ENCODE measurements at regions not wholly inside any gene's neighbourhood (a gene's known extent, or its start where the extent isn't known, plus 50 kb on each side); places are given as distances from the start of the nearest gene placed in this dataset.

DNA sequence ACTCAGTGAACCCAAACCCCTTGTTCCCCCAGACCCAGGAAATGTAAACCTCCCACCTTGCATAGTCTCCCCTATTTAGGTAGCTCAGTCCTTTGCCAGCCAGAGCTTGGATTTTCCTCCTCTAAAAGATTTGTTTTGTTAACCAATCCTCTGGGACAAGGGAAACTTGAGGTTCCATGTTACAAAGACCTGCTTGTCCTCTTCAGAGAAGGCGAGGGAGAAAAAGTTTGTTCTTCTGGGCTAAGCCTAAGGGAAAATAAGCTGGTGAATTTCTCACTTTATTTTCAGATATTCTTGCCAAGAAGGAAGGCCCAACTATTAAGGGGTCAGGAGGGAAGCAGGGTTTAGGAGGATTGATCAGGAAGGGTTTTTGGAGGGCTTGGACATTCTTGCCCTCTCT is 136.1 kb upstream of the PROK2 start:
- DNase-seq (ENCODE audit: low read depth) = no peak

GRCh38 chr3:71919572-71919971 is 134.6 kb upstream of the PROK2 start:
- DNase-seq (ENCODE audit: low read depth) = no peak

- DNase-seq (ENCODE audit: low read depth) = no peak
Observed at GRCh38 chr3:71917545-71917944, 132.6 kb upstream of the PROK2 start.

- DNase-seq (ENCODE audit: low read depth) = no peak
Observed at GRCh38 chr3:71916747-71917369, 131.9 kb upstream of the PROK2 start.

GRCh38 chr3:71912839-71913495 is 128.0 kb upstream of the PROK2 start:
- DNase-seq (ENCODE audit: low read depth) = peak; percentile 50

DNA sequence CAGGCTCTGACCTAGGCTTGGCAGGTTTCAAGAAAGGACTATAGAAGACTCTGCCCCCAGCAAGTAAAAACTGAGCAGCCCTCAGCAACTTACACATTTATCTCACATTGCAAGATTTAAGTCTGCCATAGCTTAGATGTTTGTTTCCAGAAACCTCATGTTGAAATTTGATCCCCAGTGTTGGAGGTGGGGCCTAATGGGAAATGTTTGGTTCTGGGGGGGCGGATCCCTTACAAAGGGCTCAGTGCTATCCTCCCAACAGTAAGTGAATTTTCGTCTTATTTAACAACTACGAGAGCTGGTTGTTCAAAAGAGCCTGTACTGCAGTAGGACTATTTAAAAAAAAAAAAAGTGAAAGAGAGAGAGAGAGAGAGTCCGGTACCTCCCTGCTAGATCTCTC is 125.2 kb upstream of the PROK2 start:
- DNase-seq (ENCODE audit: low read depth) = no peak

GRCh38 chr3:71907996-71908395 is 123.0 kb upstream of the PROK2 start:
- no peak for DNase-seq (ENCODE audit: low read depth)

DNA sequence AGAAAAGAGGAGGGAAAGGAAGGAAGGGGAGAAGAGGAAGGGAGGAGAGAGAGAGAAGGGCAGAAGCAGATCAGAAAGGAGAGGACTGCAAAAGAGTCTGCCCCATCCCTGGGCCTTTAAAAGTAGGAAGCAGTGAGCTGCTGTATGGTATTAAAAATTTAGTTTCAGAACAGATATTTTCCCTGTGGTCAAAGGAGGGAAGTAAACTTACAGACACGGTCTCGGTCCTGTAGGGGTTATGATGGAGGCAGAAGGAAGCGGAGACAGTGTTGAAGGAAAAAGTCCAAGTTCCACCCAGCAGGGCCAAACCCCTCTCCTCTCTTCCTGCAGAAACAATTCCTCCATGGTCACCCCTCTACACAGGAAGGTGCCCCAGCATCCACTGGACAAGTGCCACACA is 122.0 kb upstream of the PROK2 start:
- DNase-seq (ENCODE audit: low read depth) = no peak

DNA sequence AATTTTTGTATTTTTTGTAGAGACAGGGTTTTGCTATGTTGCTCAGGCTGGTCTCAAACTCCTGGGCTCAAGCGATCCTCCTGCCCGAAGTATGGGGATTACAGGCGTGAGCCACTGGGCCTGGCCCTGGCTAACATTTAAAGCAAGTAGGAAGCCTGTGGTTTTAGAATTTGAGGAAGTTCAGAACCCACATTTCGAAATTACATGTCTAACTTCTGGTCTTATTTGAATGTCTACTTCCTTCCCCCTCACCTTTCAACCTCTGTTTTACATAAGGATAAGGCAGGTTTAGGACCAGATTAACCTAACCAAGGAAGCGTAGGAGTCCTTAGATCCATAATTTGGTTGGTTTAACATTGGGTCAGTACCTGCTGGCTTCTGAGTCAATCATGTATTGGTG is 120.5 kb upstream of the PROK2 start:
- no peak for DNase-seq (ENCODE audit: low read depth)

- no peak for DNase-seq (ENCODE audit: low read depth)
Observed at GRCh38 chr3:71903936-71904335, 119.0 kb upstream of the PROK2 start.

DNA sequence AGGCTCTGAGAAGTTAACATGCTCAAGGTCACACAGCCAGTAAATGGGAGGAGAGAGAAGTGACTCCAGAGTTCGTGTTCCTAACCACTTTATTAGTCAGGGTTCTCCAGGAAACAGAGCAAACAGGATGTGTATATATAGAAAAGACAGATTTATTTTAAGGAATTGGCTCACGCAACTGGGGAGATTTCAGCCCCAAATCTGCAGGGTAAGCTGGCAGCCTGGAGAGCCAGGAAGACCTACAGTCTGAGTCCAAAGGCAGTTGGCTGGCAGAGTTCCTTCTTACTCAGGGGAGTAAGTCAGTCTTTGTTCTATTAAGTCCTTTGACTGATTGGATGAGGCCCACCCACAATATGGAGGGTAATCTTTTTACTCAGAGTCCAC is 118.2 kb upstream of the PROK2 start:
- no peak for DNase-seq (ENCODE audit: low read depth)

DNA sequence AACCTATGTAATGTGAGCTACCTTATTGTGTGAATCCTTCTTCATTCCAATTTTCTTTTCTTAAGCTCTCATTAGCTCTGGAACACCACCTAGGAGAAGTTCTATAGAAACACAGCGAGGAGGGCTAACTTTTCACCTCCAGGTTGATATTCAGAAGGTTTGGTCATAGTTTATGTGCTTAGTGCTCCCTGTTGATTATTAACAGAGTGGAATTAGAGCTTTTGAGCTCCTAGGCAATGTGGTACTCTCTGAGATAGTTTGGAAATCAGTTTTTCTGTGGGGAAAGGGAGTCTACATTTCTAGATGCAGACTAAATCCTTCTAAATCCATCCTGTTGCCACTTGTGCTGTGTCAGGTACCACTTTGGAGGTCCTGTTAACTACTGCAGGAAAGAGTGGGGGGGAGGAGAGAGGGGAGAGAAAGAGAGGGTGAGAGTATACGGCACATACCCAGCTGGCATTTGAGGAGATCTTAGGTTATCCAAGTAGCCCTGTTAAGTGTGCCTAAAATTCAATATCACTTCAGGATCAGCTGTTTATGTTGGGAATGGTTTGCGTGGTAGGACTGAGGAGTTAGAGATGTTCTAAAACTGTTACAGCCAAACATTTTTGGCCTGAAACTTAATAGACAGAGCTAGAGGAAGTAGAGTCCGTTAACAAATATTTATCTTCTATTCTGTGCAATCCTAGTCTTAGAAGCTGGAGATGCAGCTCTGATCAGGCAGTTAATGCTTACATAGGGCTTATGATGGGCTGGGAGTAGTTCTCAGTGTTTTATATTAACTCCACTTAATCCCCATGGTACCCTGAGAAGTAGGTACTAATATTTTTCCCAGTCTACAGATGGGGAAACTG is 117.5 kb upstream of the PROK2 start:
- no peak for DNase-seq (ENCODE audit: low read depth)

- DNase-seq (ENCODE audit: low read depth) = no peak
Observed at GRCh38 chr3:71901645-71902044, 116.7 kb upstream of the PROK2 start.

DNA sequence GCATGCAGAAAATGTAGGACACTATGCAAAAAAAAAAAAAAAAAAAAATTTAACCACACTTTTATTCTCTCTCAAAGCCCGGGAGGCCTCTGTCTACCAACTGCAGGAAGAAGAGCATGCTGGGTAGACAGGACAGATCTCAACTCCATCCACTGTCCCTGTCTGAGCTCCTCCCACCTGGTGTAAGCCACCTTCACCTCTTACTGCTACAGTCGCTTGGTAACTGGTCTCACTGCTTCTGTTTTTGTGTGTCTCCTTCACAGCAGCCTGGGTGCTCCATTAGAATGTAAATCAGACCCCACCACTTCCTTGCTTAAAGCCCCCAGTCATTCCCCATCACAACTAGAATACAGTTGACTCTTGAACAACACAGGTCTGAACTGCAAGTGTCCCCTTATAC is 115.1 kb upstream of the PROK2 start:
- no peak for DNase-seq (ENCODE audit: low read depth)

GRCh38 chr3:71896751-71897150 is 111.8 kb upstream of the PROK2 start:
- no peak for DNase-seq (ENCODE audit: low read depth)

- DNase-seq (ENCODE audit: low read depth) = no peak
Observed at GRCh38 chr3:71893702-71894479, 108.9 kb upstream of the PROK2 start.

DNA sequence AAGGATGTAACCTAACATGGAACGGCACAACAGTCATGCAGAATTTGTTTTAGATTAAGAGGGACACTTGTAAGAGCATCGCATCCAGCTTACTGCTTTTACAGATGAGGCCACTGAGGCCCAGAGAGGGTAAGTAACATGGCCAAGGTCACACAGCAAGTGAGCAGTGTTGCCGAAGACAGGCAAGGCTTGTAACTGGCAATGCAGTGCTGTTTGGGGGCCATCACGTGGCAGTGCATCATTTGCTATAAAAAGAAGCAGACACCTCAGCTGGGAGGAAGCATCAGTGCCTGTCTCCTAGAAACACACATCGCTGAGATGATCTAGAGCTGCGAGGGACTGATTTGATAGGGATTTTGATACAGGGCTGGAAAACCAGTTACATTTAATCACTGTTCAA is 108.2 kb upstream of the PROK2 start:
- DNase-seq (ENCODE audit: low read depth) = no peak

GRCh38 chr3:71891483-71891882 is 106.5 kb upstream of the PROK2 start:
- no peak for DNase-seq (ENCODE audit: low read depth)

DNA sequence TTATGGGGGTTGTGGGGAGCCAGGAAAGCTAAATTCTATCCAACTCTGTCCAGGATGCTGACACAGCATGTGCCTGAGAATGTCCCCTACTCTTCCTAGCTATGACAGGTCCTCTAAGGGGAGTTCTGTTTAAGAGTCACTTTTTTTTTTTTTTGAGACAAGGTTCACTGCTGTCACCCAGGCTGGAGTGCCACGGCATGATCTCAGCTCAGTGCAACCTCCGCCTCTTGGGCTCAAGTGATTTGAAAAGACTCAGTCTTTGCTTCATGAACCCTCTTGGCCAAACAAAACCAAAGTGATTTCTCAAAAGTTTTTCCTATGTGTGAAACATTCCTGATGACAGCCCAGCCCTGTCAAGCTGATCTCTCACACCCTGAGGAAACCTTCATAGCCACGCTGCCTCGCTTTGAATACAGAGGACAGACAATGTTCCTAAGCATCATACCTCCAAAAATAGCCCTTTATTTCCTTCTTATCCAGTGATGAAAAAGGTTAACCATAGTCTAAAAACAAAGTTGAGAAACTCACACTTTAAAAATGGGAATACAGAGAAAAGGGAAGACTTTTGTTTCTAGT is 105.5 kb upstream of the PROK2 start:
- DNase-seq (ENCODE audit: low read depth) = no peak

- no peak for DNase-seq (ENCODE audit: low read depth)
Observed at GRCh38 chr3:71887256-71887655, 102.3 kb upstream of the PROK2 start.

GRCh38 chr3:71885006-71885405 is 100.1 kb upstream of the PROK2 start:
- no peak for DNase-seq (ENCODE audit: low read depth)

DNA sequence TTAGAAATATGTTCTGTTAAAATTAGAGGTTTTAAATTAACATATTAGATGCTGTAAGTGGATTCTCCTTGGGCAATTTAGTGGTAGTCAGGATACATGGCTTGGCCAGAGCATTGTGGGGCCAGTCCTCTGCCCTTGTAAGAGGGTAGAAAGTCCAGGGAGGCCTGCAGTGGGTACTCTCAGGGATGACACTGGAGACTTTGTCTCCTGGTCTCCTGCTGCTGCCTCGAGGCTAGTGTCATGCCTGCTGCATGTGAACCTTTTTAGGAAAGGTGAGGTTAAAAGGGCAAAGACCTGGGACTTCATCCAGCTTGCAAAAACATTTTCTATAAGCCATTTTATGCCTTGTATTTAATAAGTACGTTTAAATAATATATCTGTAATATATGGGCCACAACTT is 96.8 kb upstream of the PROK2 start:
- no peak for DNase-seq (ENCODE audit: low read depth)
